ENCODE measurements at regions not wholly inside any gene's neighbourhood (a gene's known extent, or its start where the extent isn't known, plus 50 kb on each side); places are given as distances from the start of the nearest gene placed in this dataset.

GRCh38 chr4:188719794-188720193, 580.6 kb downstream of the TRIML1 start:
- no peak for TF ChIP-seq CTCF (IDR thresholded peaks at IDR 0.05; ENCODE audit: low read depth, low read length, poor library complexity, severe bottlenecking)
- TF ChIP-seq EZH2phosphoT487 (IDR thresholded peaks at IDR 0.05; ENCODE audit: borderline replicate concordance, low read length): no peak

Data from DOHH2 (cell line).